ENCODE measurements at regions not wholly inside any gene's neighbourhood (a gene's known extent, or its start where the extent isn't known, plus 50 kb on each side); places are given as distances from the start of the nearest gene placed in this dataset.

GRCh38 chr9:75231167-75231566 lies 142.9 kb downstream of the OSTF1 start:
- TF ChIP-seq SMC3 (conservative IDR thresholded peaks at IDR 0.05; ENCODE audit: poor library complexity) (no peak), EZH2 (IDR thresholded peaks at IDR 0.05; ENCODE audit: borderline replicate concordance, insufficient read depth, low read length, poor library complexity, severe bottlenecking) (no peak)

GRCh38 chr9:75233011-75233410 lies 144.7 kb downstream of the OSTF1 start:
- Histone ChIP-seq H3K79me2 (replicated peaks; ENCODE audit: insufficient read depth, low read length) (no peaks in the 10 kb centered on the region), H4K20me1 (ENCODE audit: insufficient read depth) (no peaks in the 10 kb centered on the region), H3F3A (ENCODE audit: insufficient read depth, low read length, poor library complexity, severe bottlenecking) (no peaks in the 10 kb centered on the region), H3K9me2 (ENCODE audit: insufficient read depth, low read length) (no peaks in the 10 kb centered on the region), H2AFZ (ENCODE audit: low read depth, low read length) (no peak overlapping the region), H3K9me3 (ENCODE audit: low read length) (peaks cover 5% of the 10 kb centered on the region), H3K36me3 (ENCODE audit: insufficient read depth, low read length) (no peaks in the 10 kb centered on the region), H3K4me3 (ENCODE audit: low read length) (no peak overlapping the region), H3K9ac (ENCODE audit: low read length) (no peak overlapping the region), H3K4me2 (ENCODE audit: low read length) (no peak overlapping the region), H3K27ac (ENCODE audit: low read length) (no peak overlapping the region), H3K27me3 (ENCODE audit: insufficient read depth, low read depth, low read length) (no peaks in the 10 kb centered on the region)
- TF ChIP-seq POLR2AphosphoS5 (IDR thresholded peaks at IDR 0.05), result no peak
- TF ChIP-seq SMC3 (conservative IDR thresholded peaks at IDR 0.05; ENCODE audit: poor library complexity), result no peak
- TF ChIP-seq EP300 (conservative IDR thresholded peaks at IDR 0.05; ENCODE audit: poor library complexity, severe bottlenecking), result no peak
- TF ChIP-seq, protein P1, sequence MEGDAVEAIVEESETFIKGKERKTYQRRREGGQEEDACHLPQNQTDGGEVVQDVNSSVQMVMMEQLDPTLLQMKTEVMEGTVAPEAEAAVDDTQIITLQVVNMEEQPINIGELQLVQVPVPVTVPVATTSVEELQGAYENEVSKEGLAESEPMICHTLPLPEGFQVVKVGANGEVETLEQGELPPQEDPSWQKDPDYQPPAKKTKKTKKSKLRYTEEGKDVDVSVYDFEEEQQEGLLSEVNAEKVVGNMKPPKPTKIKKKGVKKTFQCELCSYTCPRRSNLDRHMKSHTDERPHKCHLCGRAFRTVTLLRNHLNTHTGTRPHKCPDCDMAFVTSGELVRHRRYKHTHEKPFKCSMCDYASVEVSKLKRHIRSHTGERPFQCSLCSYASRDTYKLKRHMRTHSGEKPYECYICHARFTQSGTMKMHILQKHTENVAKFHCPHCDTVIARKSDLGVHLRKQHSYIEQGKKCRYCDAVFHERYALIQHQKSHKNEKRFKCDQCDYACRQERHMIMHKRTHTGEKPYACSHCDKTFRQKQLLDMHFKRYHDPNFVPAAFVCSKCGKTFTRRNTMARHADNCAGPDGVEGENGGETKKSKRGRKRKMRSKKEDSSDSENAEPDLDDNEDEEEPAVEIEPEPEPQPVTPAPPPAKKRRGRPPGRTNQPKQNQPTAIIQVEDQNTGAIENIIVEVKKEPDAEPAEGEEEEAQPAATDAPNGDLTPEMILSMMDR (IDR thresholded peaks at IDR 0.05; ENCODE audit: poor library complexity, severe bottlenecking), result no peak
- TF ChIP-seq TAF1 (IDR thresholded peaks at IDR 0.05; ENCODE audit: low read depth), result no peak
- no peak for TF ChIP-seq RAD21 (conservative IDR thresholded peaks at IDR 0.05)
- TF ChIP-seq, protein P2, sequence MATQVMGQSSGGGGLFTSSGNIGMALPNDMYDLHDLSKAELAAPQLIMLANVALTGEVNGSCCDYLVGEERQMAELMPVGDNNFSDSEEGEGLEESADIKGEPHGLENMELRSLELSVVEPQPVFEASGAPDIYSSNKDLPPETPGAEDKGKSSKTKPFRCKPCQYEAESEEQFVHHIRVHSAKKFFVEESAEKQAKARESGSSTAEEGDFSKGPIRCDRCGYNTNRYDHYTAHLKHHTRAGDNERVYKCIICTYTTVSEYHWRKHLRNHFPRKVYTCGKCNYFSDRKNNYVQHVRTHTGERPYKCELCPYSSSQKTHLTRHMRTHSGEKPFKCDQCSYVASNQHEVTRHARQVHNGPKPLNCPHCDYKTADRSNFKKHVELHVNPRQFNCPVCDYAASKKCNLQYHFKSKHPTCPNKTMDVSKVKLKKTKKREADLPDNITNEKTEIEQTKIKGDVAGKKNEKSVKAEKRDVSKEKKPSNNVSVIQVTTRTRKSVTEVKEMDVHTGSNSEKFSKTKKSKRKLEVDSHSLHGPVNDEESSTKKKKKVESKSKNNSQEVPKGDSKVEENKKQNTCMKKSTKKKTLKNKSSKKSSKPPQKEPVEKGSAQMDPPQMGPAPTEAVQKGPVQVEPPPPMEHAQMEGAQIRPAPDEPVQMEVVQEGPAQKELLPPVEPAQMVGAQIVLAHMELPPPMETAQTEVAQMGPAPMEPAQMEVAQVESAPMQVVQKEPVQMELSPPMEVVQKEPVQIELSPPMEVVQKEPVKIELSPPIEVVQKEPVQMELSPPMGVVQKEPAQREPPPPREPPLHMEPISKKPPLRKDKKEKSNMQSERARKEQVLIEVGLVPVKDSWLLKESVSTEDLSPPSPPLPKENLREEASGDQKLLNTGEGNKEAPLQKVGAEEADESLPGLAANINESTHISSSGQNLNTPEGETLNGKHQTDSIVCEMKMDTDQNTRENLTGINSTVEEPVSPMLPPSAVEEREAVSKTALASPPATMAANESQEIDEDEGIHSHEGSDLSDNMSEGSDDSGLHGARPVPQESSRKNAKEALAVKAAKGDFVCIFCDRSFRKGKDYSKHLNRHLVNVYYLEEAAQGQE (IDR thresholded peaks at IDR 0.05; ENCODE audit: borderline replicate concordance), result no peak
- no peak for TF ChIP-seq EZH2 (IDR thresholded peaks at IDR 0.05; ENCODE audit: borderline replicate concordance, insufficient read depth, low read length, poor library complexity, severe bottlenecking)
- TF ChIP-seq MXI1 (conservative IDR thresholded peaks at IDR 0.05; ENCODE audit: poor library complexity, severe bottlenecking), result no peak

More at GRCh38 chr9:75231167-75231566, 142.9 kb downstream of the OSTF1 start:
- Histone ChIP-seq H3K27ac (ENCODE audit: low read length) (no peak overlapping the region), H3K9ac (ENCODE audit: low read length) (no peak overlapping the region), H2AFZ (ENCODE audit: low read depth, low read length) (no peak overlapping the region), H3K4me2 (ENCODE audit: low read length) (no peak overlapping the region), H3F3A (ENCODE audit: insufficient read depth, low read length, poor library complexity, severe bottlenecking) (no peaks in the 10 kb centered on the region), H3K36me3 (ENCODE audit: insufficient read depth, low read length) (no peaks in the 10 kb centered on the region), H3K27me3 (ENCODE audit: insufficient read depth, low read depth, low read length) (no peaks in the 10 kb centered on the region), H4K20me1 (ENCODE audit: insufficient read depth) (no peaks in the 10 kb centered on the region), H3K79me2 (replicated peaks; ENCODE audit: insufficient read depth, low read length) (no peaks in the 10 kb centered on the region), H3K9me3 (ENCODE audit: low read length) (peaks cover 5% of the 10 kb centered on the region), H3K9me2 (ENCODE audit: insufficient read depth, low read length) (no peaks in the 10 kb centered on the region), H3K4me3 (ENCODE audit: low read length) (no peak overlapping the region)

- H3K36me3 ChIP-seq (ENCODE audit: insufficient read depth, low read length), result no peaks in the 10 kb centered on the region
- no peak overlapping the region for H3K9ac ChIP-seq (ENCODE audit: low read length)
- H3K4me2 ChIP-seq (ENCODE audit: low read length), result no peak overlapping the region
- H2AFZ ChIP-seq (ENCODE audit: low read depth, low read length), result no peak overlapping the region
- H3F3A ChIP-seq (ENCODE audit: insufficient read depth, low read length, poor library complexity, severe bottlenecking), result no peaks in the 10 kb centered on the region
- H3K27me3 ChIP-seq (ENCODE audit: insufficient read depth, low read depth, low read length), result no peaks in the 10 kb centered on the region
- TF ChIP-seq, protein P1 (IDR thresholded peaks at IDR 0.05; ENCODE audit: poor library complexity, severe bottlenecking), result no peak
- TF ChIP-seq EZH2 (IDR thresholded peaks at IDR 0.05; ENCODE audit: borderline replicate concordance, insufficient read depth, low read length, poor library complexity, severe bottlenecking), result no peak
- TF ChIP-seq TAF1 (IDR thresholded peaks at IDR 0.05; ENCODE audit: low read depth), result no peak
- TF ChIP-seq, protein P2 (IDR thresholded peaks at IDR 0.05; ENCODE audit: borderline replicate concordance), result no peak
- no peak for TF ChIP-seq POLR2AphosphoS5 (IDR thresholded peaks at IDR 0.05)
- TF ChIP-seq EP300 (conservative IDR thresholded peaks at IDR 0.05; ENCODE audit: poor library complexity, severe bottlenecking), result no peak
- TF ChIP-seq RAD21 (conservative IDR thresholded peaks at IDR 0.05), result no peak
- TF ChIP-seq SMC3 (conservative IDR thresholded peaks at IDR 0.05; ENCODE audit: poor library complexity), result no peak
- no peak for TF ChIP-seq MXI1 (conservative IDR thresholded peaks at IDR 0.05; ENCODE audit: poor library complexity, severe bottlenecking)
- no peak overlapping the region for H3K27ac ChIP-seq (ENCODE audit: low read length)
- H4K20me1 ChIP-seq (ENCODE audit: insufficient read depth), result no peaks in the 10 kb centered on the region
- H3K9me2 ChIP-seq (ENCODE audit: insufficient read depth, low read length), result no peaks in the 10 kb centered on the region
- H3K4me3 ChIP-seq (ENCODE audit: low read length), result no peak overlapping the region
- peaks cover 5% of the 10 kb centered on the region for H3K9me3 ChIP-seq (ENCODE audit: low read length)
- no peaks in the 10 kb centered on the region for H3K79me2 ChIP-seq (replicated peaks; ENCODE audit: insufficient read depth, low read length)
Measured at GRCh38 chr9:75235632-75236031, 147.3 kb downstream of the OSTF1 start.
